ENCODE measurements at regions not wholly inside any gene's neighbourhood (a gene's known extent, or its start where the extent isn't known, plus 50 kb on each side); places are given as distances from the start of the nearest gene placed in this dataset.

DNA sequence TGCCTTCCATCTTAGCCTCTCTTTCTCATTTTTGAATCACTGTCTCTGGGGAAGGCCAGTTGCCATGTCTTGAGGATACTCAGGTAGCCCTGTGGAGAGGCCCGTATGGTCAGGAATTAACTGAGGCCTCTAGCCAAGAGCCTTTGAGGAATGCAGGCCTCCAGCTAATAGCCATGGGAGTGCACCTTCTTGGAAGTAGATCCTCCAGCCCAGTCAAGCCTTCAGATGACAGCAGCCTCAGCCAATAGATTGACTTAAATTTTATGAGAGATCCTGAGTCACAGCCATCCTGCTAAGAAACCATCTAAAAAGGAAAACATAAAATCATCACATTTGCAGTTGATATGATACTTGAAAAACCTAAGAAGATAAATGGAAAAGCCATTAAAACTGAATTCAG is 112.5 kb upstream of the BNIP2 start:
- TF ChIP-seq, protein P1, sequence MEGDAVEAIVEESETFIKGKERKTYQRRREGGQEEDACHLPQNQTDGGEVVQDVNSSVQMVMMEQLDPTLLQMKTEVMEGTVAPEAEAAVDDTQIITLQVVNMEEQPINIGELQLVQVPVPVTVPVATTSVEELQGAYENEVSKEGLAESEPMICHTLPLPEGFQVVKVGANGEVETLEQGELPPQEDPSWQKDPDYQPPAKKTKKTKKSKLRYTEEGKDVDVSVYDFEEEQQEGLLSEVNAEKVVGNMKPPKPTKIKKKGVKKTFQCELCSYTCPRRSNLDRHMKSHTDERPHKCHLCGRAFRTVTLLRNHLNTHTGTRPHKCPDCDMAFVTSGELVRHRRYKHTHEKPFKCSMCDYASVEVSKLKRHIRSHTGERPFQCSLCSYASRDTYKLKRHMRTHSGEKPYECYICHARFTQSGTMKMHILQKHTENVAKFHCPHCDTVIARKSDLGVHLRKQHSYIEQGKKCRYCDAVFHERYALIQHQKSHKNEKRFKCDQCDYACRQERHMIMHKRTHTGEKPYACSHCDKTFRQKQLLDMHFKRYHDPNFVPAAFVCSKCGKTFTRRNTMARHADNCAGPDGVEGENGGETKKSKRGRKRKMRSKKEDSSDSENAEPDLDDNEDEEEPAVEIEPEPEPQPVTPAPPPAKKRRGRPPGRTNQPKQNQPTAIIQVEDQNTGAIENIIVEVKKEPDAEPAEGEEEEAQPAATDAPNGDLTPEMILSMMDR (CRISPR knock-in tag; IDR thresholded peaks at IDR 0.05): no peak
- TF ChIP-seq, protein P2, sequence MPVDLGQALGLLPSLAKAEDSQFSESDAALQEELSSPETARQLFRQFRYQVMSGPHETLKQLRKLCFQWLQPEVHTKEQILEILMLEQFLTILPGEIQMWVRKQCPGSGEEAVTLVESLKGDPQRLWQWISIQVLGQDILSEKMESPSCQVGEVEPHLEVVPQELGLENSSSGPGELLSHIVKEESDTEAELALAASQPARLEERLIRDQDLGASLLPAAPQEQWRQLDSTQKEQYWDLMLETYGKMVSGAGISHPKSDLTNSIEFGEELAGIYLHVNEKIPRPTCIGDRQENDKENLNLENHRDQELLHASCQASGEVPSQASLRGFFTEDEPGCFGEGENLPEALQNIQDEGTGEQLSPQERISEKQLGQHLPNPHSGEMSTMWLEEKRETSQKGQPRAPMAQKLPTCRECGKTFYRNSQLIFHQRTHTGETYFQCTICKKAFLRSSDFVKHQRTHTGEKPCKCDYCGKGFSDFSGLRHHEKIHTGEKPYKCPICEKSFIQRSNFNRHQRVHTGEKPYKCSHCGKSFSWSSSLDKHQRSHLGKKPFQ (CRISPR knock-in tag; IDR thresholded peaks at IDR 0.05; ENCODE audit: insufficient replicate concordance): no peak
- no peak for TF ChIP-seq SP1 (IDR thresholded peaks at IDR 0.05)
- no peak for TF ChIP-seq SP1 (CRISPR knock-in tag; IDR thresholded peaks at IDR 0.05)
